GM18511 (cell line): ENCODE measurements at regions not wholly inside any gene's neighbourhood (a gene's known extent, or its start where the extent isn't known, plus 50 kb on each side); places are given as distances from the start of the nearest gene placed in this dataset.

Experiments
- ATAC-seq: cut with Tn5 transposase; IDR thresholded peaks from one replicate; pipeline ENCODE4 v1.9.1; 2021; ENCODE audit warnings: mild to moderate bottlenecking, moderate library complexity; ENCODE audit not compliant: unreplicated experiment

DNA sequence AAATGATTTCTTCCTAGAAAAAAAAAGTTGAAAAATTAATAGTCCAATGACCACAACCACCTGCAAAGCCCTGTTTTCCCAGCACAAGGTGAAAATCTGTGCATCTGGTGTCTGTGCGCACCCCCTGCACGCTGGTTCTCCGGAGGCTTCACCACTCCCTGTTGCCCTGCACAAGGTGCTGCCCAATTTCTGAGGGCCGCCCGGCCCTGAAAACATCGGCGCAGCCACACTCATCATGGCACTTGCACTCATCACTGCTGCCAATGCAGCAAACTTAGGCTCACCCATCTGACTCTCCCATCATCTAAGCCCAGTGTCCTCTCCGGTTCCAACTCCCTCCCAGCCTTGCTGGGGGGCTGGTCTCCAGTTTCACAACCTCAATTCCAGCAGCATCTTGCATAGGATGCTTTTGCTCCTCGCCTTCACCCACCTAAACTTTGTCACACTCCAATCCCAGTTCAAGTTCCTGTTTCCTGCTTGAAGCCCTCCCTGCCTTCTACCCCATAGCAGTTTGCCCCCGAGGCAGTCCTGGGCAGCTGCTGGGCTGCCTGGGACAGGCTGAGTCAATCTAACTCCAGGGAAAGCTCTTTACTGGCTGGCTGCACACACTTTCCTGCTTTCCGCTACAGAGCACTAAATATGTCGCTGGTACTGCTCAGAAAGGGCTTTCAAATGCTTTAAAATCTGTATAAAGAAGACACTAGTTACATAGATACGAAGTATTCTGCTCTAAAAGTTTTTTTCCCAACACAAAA lies 522.5 kb upstream of the ID2 start:
- ATAC-seq = no peak

DNA sequence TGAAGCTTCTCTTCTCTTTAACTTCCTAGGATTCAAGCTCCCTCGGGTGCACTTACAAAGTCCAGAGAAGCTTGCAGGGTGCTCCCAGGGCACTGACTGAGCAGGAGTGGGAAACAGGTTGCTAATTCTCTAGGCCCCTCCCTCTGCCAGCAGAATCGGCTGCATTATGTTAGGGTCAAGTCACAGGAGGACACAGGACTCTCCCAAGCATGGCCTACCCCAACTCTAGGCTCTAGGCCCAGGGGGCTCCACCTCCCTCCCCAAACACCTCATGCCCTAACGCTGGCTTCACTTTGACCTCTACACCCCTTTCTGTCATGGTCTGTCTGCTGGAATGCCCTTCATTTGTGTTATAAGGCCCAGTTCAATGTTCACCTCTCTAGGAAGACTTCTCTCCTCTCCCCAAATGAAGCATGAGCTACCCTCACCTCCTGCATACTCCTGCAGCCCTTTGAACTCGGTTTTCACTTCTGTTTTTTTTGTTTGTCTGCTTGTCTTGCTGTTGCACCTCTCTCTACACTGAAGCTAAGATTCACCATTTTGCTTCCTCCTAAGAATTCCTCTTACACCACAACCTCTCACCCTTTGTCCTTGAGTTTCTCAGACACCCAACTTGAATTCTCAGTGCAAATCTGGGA lies 521.8 kb upstream of the ID2 start:
- ATAC-seq = no peak

GRCh38 chr2:8160959-8161358 lies 520.9 kb upstream of the ID2 start:
- ATAC-seq = no peak

DNA sequence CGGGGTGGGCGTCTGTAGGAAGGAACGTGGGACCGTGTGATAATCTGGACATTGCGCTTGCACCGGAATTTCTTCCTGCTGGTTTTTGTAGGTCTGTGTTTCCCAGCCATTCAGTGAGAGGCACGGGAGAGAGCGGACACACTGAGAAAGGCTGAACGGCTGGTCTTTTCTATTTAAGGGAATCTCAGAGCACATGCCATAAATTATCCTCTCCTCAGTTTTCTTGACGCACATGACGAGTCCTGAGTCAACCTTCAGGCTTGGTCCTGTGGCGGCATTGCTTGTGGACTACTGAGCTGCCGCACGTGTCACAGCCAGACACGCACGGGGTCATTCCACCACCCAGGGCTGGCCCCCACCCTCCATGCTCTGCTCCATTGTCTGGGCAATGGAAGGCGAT lies 519.3 kb upstream of the ID2 start:
- no peak for ATAC-seq

DNA sequence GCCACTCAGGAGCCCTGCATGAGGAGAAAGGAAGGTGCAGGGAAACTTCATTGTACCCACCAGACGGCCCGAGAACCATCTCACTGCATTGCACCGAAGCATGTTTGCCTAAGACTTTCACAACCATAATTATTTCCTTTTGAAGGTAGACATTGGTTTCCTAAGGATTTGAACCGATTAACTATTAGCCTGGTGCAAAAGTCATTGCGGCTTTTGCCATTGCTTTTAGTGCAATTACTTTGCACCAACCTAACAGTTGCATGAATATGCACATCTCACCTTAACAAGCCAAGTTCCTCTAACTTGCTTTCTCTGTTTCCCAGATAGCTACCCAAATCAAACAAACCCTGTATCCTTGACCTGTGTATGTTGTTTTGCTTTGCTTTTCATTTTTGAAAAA lies 516.3 kb upstream of the ID2 start:
- no peak for ATAC-seq

GRCh38 chr2:8168022-8168717 lies 513.7 kb upstream of the ID2 start:
- no peak for ATAC-seq

DNA sequence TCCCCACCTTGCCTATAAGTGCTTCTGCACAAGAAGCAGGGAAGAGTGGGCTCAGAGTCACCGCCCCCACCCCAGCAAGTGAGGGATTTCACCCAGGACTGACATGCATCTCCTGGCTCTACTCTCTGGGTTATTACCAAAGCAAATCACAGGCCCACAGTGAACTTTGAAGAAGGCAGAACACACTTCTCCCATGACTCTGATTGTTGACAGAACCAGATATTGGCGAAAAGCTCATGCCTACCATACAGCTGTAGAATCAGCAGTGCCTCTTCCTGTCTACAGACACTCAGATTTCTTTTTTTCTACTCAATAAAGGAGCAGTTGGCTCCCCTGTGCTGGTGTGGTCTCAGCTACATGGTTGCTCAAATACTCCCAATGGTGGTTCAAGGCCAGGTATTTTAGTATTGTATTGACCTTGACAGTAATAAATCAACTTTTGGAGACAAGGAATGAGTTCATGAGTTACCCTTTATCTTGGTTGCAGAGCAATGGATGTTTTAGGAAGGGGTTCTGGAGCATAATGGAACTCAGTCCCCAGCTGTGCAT lies 512.9 kb upstream of the ID2 start:
- ATAC-seq = no peak

GRCh38 chr2:8169443-8169842 lies 512.4 kb upstream of the ID2 start:
- no peak for ATAC-seq

GRCh38 chr2:8170552-8171327 lies 511.1 kb upstream of the ID2 start:
- ATAC-seq = no peak

DNA sequence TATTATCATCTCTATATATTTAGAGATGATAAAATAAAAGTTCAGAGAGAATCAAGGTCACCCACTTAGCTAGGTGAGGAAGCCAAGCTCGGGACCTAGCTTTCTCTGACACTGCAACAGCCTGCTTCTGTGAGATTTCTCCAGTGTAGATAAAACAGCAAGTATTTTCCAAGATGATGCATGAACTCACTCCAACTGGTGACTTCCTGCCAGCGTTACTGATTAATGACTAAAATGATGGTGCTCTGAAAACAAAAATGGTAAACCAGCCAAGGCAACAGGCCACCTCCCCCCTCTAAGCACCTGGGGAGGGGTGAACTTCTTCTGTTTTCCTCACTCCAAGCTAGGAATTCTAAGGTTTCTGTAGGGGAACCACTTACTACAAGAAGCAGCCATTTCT lies 510.2 kb upstream of the ID2 start:
- ATAC-seq = no peak

DNA sequence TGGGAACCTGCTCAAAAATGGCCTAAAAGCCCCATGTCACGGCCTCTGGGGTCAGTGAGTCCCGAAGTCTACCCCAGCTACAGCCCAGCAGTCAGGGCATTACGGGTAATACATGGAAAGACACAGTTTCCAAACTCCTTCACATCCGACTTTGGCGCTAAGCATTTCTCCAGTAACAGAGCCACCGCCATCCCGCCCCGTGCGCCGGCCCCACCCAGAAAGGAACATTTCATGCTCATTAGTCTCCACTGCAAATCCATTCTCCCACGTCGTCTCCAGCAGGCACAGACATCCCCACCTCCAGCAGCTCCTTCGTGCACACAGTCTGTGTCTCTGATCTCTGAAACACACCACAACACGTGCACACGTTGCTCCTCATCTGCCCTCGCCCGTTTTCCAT lies 509.2 kb upstream of the ID2 start:
- no peak for ATAC-seq

DNA sequence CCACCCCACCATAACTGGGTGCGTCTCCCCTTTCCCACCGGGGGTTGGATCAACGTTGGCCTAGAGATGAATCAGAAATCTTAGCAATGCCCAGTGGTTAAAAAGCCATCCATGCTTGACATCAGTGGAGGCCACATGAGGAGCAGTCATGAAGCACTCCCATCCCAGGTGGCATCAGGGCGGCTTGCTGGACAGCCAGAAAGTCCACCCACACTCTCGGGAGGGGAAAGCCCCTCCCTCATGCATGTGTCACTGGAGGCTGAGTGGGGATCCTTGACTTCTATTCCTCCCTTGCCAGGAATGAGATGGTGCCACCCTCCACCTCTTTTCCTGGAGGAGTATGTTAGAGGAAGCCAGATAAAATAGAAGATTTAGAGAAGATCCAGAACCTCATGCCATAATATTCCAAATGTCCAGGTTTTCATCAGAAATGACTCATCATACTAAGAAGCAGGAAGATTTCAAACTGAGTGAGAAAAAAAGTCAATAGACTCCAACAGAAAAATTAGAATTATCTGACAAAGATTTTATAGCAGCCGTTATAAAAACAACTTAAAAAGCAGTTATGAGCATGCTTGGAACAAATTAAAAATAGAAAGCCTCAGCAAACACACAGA lies 507.1 kb upstream of the ID2 start:
- no peak for ATAC-seq

DNA sequence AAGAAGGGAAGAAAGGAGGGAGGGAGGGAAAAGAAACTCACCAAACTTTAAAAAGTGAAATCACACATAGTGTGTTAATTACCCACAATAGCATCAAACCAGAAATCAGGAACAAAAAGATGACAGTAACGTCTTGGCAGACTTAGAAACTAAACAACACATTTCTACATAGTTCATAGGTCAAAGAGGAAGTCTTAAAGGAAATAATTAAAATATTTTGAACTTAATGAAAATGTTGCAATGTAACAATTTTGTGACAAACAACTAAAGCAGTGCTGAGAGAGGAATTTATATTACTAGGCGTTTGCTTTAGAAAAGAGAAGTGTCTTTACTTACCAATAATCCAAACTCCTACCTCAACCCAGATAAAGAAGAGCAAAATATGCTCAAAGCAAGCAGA lies 505.0 kb upstream of the ID2 start:
- ATAC-seq = no peak

DNA sequence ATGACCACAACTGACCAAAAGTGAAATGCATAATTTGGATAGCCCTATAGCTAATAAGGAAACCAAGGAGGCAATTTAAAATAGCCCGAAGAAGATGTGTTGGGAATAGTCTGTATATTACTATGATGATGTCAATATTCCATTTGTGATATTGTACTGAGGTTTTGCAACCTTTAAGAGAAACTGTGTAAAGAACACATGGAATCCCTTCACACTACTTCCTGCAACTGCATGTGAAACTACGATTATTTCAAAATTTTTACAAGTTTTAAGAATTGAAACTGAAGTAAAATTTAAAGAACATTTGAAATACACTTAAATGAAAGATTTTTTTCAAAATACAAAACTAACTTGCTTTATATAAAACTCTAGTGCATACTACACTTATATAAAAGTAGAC lies 504.3 kb upstream of the ID2 start:
- ATAC-seq = no peak

- ATAC-seq = no peak
These were observed 502.9 kb upstream of the ID2 start for GRCh38 chr2:8178911-8179310.

- ATAC-seq = no peak
These were observed 492.5 kb upstream of the ID2 start for GRCh38 chr2:8189316-8189715.

DNA sequence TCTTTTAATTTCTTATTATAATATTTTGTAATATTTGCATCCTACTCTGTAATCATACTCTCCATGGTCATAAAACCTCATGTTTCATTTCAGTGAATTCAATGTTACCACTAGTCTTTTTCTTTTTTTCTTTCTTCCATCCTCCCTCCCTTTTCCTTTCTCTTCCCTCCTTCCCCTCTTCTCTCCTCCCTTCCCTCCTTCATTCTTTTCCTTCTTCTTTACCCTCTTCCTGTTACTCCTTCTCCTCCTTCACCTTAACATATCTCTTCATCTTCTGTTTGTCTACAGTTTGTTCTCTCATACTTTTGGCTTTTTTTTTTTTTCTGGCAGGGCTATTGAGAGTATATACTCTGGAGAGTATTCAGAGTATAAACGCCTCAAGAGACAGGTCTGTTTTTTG lies 491.6 kb upstream of the ID2 start:
- no peak for ATAC-seq

- ATAC-seq = no peak
These were observed 490.4 kb upstream of the ID2 start for GRCh38 chr2:8191427-8191826.

GRCh38 chr2:8193146-8193545 lies 488.7 kb upstream of the ID2 start:
- no peak for ATAC-seq

DNA sequence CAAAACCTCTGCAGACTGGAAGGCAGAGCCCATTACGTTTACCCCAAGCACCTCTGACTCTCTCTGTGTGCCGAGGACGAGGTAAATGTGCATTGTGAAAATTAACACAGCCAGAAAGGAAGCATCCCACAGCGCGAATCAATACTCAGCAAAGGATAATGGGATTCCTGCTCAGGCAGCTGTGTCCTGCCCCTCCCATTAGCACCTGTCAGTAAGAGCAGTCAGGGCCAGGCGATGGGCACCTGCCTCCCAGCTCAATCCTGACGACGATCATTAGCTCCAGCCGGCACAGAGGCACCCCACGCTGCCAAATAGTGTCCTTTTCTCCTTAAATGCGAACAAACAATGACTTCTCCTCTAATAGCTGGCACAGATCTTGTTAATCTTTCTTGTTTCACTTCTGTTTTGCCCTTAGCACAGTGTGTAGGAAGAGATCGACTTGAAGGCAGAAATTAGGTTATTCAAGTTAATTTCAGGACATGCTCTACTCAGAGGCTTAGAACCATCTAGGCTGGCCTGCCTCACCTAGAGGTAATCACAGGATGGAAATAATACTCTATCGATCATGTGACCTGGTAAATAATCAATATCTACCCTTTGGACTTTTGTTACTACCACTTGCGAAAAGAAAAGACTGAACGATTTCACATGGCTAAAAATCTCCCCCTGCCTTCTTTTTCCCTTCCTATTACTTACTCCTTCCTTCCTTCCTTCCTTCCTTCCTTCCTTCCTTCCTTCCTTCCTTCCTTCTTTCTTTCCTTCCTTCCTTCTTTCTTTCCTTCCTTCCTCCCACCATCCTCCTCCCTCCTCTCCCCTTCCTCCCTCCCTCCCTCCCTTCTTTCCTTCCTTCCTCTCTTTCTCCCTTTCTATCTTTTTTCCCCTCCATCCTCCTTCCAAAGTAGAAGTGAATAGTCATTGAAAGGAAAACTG lies 487.9 kb upstream of the ID2 start:
- no peak for ATAC-seq
